ENCODE measurements at regions not wholly inside any gene's neighbourhood (a gene's known extent, or its start where the extent isn't known, plus 50 kb on each side); places are given as distances from the start of the nearest gene placed in this dataset.

GRCh38 chr10:58932126-58932525 is 244.3 kb upstream of the PHYHIPL start:
- ATAC-seq (no peak), DNase-seq (no peak)
- intact Hi-C loops (cut with DNase I, micrococcal nuclease) = no loop called here
- H3K9me3 ChIP-seq = no peaks in the 10 kb centered on the region
- H3K36me3 ChIP-seq (ENCODE audit: low read depth) = no peaks in the 10 kb centered on the region
- no peak for TF ChIP-seq CTCF (IDR thresholded peaks at IDR 0.05)
- no peak overlapping the region for H3K4me3 ChIP-seq
- H3K4me1 ChIP-seq (ENCODE audit: low read depth) = no peaks in the 10 kb centered on the region

DNA sequence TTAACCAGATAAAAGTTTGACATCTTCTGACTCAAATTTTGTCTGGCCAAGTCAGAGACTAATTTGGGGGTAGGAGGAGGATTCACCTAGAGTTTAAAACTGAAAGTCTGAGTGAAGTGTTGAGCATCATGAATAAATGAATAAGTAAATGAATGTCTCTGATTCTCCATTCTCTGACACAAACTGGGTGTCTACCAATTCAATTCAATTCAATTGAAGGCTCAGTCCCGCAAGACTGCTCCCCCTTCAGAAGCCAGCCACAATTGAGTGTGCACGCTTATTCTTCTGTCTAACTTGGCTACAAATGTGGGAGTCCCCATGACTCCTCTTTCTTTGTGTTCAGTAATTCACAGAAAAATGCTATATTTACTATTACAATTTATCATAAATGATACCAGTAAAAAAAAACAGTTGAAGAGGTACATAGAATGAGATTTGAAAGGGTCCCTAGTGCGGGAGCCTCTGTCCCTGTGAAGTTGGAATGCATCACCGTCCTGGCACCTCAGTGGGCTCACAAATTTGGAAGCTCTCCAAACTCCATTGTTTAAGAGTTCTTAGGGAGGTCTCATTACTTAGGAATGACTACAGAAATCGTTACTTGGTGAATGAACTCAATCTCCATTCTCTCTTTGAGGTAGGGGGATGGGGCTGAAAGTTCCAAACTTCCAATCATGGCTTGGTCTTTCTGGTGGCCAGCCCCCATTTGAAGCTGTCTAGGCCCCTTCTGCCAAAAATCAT is 243.7 kb upstream of the PHYHIPL start:
- Histone ChIP-seq H3K36me3 (ENCODE audit: low read depth) (no peaks in the 10 kb centered on the region), H3K4me1 (ENCODE audit: low read depth) (no peaks in the 10 kb centered on the region), H3K9me3 (no peaks in the 10 kb centered on the region), H3K4me3 (no peak overlapping the region)
- no peak for DNase-seq
- no peak for ATAC-seq
- no peak for TF ChIP-seq CTCF (IDR thresholded peaks at IDR 0.05)
- intact Hi-C loops (cut with DNase I, micrococcal nuclease) = no loop called here

DNA sequence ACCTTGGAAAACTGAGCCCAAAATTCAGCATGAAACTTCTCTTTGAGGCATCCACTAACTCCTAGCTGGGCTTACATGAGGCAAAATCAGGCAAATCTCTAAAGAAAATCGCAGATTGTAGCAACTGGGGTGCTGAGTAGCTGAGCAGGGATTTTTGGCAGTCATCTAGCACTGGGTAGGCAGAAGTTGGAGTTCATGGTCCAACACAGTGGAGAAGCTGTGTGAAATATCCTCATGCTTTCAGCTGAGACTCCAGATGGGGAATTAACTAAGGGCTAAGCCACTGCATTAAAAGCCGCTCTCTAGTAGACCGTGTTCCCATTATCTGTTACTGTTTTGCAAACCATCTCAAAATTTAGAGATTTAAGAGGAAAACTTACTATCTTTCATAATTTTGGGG is 240.1 kb upstream of the PHYHIPL start:
- no peaks in the 10 kb centered on the region for H3K4me1 ChIP-seq (ENCODE audit: low read depth)
- DNase-seq (no peak), ATAC-seq (no peak)
- H3K36me3 ChIP-seq (ENCODE audit: low read depth) = no peaks in the 10 kb centered on the region
- no peaks in the 10 kb centered on the region for H3K9me3 ChIP-seq
- intact Hi-C loops (cut with DNase I, micrococcal nuclease) = no loop called here
- TF ChIP-seq CTCF (IDR thresholded peaks at IDR 0.05) = no peak
- H3K4me3 ChIP-seq = no peak overlapping the region

- H3K4me1 ChIP-seq (ENCODE audit: low read depth) = no peaks in the 10 kb centered on the region
- H3K9me3 ChIP-seq = no peaks in the 10 kb centered on the region
- ATAC-seq = no peak
- intact Hi-C loops (cut with DNase I, micrococcal nuclease) = no loop called here
- DNase-seq = no peak
- H3K4me3 ChIP-seq = no peak overlapping the region
- H3K36me3 ChIP-seq (ENCODE audit: low read depth) = no peaks in the 10 kb centered on the region
- TF ChIP-seq CTCF (IDR thresholded peaks at IDR 0.05) = no peak
Observed at GRCh38 chr10:58937423-58937822, 239.0 kb upstream of the PHYHIPL start.

DNA sequence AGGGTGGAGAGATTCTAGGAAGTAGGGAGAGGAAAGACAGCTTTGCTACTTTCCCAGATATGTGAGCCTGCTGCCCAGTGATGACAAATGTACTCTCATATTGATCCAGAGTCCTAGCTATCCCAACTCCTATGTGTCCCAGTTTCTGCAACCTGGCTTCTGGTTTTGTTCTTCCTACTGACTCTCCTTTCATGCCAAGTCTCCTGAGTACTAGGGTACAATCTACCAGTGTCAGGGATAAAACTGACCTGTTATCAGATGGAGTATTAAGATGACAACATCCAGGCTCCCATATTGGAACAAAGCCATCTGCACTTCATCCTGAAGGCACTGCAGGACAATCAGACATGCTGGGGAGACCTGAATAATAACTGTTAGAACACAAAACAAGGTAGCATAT is 233.7 kb upstream of the PHYHIPL start:
- H3K4me1 ChIP-seq (ENCODE audit: low read depth) = no peaks in the 10 kb centered on the region
- intact Hi-C loops (cut with DNase I, micrococcal nuclease) = no loop called here
- DNase-seq (no peak), ATAC-seq (no peak)
- no peaks in the 10 kb centered on the region for H3K9me3 ChIP-seq
- TF ChIP-seq CTCF (IDR thresholded peaks at IDR 0.05) = no peak
- no peak overlapping the region for H3K4me3 ChIP-seq
- no peaks in the 10 kb centered on the region for H3K36me3 ChIP-seq (ENCODE audit: low read depth)
